GM19467 (cell line): ENCODE measurements at regions not wholly inside any gene's neighbourhood (a gene's known extent, or its start where the extent isn't known, plus 50 kb on each side); places are given as distances from the start of the nearest gene placed in this dataset.
"Not testable (repeated sequence)": the region's sequence is repeated elsewhere in the genome, so short reads cannot be mapped to it uniquely, and the experiment has no call there.

Experiments
- ATAC-seq: cut with Tn5 transposase; IDR thresholded peaks from one replicate; pipeline ENCODE4 v1.9.1; 2021; ENCODE audit warnings: mild to moderate bottlenecking, moderate library complexity; ENCODE audit not compliant: unreplicated experiment

GRCh38 chr6:163766936-163767335, 352.4 kb downstream of the QKI start:
- ATAC-seq, result no peak

- ATAC-seq, result no peak
These were observed 350.8 kb downstream of the QKI start for GRCh38 chr6:163765335-163765734.

DNA sequence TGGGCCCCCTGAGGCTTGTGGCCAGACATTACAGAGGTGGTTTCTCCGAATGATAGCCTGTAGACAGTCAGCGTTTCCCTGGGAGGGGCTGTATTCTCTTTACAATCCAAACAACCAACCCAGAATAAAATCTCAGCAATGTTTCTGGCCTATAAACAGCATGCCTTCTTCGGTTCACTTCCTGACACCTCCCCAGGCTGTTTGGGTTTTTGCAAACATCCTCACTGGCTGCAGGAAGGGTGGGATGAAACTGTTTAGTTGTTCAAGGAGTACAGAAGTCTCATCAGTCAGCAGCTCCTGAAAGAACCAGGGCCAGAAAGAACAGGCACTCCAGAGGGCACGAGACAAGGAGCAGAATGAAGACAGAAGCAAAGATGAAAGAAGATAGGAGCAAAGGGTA, 350.0 kb downstream of the QKI start:
- no peak for ATAC-seq

DNA sequence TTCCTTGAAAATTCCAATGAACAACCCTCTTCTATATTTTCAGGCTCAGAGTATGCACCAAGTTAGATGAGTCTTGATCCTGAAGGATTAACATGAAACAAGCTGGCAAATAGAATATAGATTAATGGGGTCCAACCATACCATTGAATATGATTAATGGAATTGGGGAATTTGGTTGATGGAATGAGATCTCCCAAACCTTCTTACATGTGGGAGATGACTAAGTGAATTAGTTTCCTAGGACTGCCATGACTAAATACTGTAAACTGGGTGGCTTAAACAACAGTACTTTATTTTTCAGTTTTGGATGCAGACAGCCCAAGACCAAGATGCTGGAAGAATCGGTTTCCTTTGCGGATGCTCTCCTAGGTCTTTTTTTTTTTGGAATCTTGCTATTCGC, 347.0 kb downstream of the QKI start:
- ATAC-seq, result no peak

DNA sequence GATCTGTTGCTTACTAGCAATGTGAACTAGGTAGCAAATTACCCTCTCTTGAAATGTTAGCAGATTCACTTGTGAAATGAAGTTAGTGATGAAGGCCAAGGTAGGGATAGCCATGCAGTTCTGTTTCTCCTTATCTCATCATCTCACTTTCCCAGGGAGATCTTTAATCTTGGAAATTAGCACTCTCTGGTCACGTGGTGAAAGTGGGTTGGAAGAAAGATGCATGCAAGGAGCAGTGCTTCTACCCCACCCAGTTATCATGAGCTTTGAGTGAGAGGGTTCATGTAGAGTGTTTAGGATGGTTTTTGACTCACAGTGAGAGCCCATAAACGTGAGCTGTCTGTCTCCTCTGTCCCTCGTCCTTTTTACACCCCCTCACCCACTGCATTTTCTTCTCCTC, 346.3 kb downstream of the QKI start:
- no peak for ATAC-seq

DNA sequence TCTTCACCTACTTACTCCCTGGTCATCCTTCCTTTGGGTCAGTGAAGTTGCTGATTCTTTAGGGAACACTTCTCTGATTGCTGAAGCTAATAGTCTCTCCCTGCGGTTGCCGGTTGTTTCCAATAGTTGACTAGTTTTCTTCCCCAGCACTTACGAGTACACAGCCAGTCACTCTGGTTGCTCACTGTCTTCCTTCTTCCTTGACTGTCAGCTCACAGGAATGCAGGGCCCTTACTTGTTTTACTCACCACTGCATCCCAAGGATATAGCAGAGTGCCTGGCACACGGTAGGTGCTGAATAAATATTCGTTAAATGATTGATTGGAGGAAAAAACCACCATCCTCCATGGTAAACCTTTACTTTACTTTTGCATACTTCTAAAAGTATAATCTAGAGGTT, 345.0 kb downstream of the QKI start:
- no peak for ATAC-seq

- no peak for ATAC-seq
These were observed 343.0 kb downstream of the QKI start for GRCh38 chr6:163757520-163757919.

DNA sequence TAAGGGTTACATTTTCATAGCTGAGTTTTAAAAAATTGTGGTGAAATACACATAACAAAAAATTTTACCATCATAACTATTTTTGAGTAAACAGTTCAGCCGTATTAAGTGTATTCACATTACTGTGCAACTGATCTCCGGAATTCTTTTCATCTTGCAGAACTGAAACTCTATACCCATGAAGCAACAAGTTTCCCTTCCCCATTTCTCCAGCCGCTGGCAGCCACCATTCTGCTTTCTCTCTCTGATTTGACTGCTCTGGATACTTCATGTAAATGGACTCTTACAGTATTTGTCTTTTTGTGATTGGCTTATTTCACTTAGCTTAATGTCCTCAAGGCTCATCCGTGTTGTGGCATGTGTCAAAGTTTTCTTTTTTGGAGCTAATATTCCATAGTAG, 341.6 kb downstream of the QKI start:
- ATAC-seq, result peak; percentile 100

GRCh38 chr6:163754866-163755265, 340.3 kb downstream of the QKI start:
- ATAC-seq, result no peak

DNA sequence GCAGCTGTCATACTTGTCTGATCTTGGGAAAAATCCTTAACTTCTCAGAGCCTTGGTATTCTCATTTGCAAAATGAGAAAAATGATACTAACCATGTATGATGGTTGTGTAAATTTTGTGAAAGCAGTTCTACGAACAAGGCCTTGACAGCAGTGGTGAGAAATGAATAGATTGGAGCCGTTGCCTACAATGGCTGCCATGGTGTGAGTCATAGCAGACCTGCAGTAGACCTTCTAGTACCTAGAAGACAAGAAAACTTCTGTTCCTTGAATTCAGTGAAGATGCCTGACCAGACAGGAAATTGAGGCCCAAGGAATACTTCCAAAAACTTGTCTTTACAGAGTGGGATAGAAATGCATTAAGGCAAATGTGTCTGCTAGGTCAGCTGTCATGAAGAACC, 338.9 kb downstream of the QKI start:
- ATAC-seq, result no peak

DNA sequence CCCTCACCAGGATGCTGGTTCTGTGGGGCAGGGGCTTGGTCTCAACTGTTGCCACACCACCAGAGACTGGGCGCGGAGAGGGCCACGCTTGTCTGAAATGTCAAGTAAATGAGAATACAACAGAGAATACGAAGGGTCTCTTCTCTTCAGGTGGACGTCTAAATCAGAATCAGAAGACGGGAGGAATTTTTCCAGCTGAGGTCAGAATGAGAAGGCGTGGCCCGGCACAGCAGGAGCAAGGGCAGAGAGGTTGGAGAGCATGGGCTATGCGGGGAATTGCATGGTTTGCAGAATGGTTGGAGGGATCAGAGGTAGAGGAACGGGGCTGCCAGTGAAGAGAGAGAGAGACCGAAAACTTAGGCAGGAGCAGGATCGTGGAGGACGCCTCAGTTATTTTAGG, 337.9 kb downstream of the QKI start:
- ATAC-seq, result no peak

DNA sequence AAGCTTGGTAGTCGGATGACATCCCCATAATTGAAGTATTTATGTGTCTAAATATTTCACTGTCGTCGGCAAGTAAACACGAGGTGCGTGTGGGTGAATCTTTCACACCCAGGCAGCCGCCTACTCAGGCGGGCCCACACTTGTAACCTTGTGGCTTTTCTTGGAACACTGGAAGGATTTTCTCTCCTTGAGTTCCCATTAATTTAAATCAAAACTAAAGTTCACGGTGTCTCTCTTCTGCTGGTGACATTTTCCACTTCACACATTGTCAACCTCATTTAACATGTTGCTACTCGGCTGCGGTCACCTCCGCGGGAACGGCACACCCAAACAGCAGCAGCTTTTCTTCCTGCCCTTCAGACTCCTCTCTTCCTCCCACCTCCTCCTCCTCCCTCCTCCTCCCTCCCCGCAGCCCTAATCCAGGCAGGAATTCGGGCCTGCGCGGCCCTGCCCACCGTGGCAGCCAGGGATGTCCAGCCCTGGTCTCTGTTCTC, 336.6 kb downstream of the QKI start:
- ATAC-seq, result no peak

DNA sequence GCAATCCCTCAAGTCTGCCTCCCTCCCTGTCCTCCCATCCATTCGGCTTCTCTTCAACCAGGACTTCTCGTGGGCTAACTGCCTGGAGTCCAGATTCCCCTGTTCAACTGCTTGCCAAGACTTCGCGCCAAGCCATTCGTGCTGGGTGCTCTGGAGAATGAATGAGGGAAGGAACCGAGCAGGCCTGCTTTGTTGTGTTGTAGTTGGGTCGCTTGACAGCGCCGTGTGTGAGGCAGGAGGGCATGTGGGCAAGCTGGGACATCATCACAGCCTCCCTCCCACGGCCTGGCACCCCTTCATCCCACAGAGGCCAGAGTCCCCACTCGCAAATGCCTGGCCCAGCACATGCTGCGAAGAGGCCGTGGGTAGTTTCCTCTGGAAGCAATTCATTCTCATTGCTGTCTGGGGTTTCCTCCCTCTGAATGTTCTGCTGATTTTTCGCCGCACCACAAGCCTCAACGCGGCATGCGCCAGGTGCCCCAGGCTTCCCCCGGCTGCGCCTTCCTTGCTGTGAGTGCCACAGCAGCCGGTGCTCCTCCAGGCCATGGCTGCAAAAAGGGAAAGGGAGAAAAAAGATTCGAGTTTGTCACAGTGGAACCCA, 336.0 kb downstream of the QKI start:
- no peak for ATAC-seq

DNA sequence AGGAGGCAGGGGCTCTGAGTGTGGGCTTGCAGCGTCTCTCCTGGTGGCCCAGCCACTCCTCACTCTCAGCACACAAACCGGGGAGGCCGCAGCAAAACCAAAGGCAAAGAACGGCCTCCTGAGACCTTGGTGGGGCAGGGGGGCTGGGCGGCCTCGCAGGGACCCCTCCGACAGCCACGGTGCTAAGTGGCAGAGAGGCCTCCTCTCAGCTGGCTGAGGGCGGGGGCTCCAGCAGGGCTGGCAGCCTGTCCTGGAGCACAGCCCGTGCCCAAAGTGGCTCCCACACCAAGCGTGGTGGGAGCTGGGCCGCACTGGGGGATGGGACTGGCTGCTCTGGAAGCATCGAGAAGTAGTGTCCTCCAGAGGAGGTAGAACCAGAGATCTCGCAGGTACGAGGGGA, 334.4 kb downstream of the QKI start:
- no peak for ATAC-seq

GRCh38 chr6:163748036-163748435, 333.5 kb downstream of the QKI start:
- ATAC-seq, result no peak

GRCh38 chr6:163747058-163747457, 332.5 kb downstream of the QKI start:
- ATAC-seq, result not testable (repeated sequence)

DNA sequence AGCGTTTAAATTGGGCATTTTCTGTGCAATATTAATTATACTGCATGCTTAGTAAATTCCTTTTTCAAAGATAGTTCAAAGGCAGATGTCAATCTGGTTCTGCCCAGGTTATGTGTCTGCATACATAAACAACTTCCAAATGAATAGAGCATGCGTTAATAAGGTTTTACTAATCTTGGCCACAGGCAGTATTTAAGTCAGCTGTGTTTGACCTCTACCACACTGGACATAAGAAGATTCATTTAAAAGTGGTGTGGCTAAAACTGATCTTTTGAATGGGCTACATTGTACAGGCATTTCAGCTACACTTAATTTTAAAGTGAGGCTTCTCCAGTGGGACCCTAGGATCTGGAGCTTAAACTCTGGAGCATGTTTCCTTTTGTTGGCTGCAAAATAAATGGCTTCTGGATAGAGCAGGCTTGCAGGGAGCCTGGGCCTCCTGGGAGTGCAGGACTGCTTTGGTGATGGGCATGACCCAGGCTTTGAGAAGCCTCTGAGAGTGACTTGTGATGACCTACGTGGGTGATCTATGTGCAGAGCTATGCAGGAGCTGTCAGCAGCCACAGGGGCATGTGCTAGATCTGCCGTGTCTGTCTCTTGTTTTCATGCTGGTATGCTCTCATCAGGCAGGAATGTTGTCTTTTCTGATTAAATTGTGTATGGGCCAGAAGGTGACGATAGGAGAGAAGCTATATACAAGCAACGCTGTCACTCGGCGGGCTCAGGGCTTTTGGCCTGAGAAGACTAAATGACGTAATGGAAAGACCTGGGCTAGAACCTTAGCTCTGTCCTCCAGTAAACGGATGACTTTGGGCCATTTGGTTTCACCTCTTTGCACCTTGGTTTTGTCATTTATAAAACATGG, 331.2 kb downstream of the QKI start:
- no peak for ATAC-seq

- ATAC-seq, result no peak
These were observed 329.9 kb downstream of the QKI start for GRCh38 chr6:163744256-163744925.

DNA sequence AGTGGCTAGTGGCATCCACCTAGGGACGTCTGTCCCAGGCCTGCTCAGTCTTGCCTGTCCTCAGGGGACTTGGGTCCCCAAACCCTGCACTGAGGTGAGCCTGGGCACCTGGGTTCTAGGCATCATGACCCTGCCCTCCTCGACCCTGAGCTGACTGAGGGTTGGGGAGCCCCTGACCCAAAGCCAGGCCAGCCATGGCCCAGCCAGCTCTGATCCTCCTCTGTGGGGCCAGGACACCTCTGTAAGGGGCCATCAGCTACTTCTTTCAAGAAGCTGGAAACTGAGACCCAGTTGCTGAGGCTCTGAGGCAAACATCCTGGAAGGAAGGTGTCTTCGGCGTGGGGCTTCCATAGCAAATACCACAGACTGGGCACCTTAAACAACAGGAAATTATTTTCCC, 329.3 kb downstream of the QKI start:
- no peak for ATAC-seq

DNA sequence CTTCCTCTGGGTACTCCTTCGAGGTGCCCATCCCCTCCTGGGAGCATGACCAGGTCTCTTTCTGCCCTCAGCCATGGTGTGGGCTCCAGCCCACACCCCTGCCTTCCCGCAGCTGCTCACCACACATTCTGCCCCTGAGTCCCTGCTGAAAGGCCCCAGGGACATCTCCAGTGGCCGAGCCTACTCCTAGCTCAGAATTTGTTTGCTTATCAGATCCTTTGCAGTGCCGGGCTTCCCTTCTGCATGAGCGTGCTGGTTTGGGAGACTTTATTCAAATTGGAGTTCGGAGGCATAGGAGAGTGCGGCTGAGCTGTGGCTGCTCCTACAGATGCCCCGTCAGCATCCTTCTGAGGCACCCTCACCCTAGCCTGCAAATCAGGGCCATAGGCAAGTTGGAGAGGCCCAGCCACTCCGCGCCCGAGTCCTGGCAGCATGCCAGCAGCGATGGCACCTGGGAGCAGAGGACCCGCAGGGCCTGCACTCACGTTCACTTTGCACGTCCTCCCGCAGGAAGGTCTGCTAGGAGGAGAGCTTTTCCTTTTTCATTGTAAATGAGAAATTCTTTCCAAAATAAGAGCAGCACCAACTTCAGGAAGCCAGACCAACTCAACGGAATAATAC, 327.3 kb downstream of the QKI start:
- ATAC-seq, result no peak

- ATAC-seq, result no peak
These were observed 326.8 kb downstream of the QKI start for GRCh38 chr6:163741342-163741741.
